HG03521 (cell line): ENCODE measurements at regions not wholly inside any gene's neighbourhood (a gene's known extent, or its start where the extent isn't known, plus 50 kb on each side); places are given as distances from the start of the nearest gene placed in this dataset.
A peak's percentile ranks its signal among the peaks of the same experiment; 100 is the strongest.

Experiments
- ATAC-seq: cut with Tn5 transposase; IDR thresholded peaks from one replicate; pipeline ENCODE4 v1.9.1; 2021; ENCODE audit warnings: mild to moderate bottlenecking, moderate library complexity; ENCODE audit not compliant: unreplicated experiment

- ATAC-seq, result no peak
These were observed 265.1 kb upstream of the PRDM1 start for GRCh38 chr6:105821027-105821426.

DNA sequence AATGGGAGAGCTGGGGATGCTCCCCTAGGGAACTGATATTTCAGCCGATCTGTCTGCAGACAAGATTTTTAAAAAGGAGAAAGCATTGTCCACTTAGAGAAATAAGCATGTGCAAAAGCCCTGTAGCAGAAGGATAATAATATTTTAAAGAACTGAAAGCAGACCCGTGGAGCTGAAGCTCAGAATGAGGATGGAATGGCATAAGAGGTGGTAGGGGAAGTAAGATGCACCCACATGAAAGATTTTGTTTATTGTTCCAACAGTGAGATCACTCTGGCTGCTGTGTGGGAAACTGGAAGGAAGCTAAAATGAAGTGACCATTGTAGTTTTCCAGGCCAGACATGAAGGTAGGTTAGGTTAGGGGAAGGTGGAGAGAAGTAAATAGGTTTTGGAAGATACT, 266.4 kb upstream of the PRDM1 start:
- ATAC-seq, result no peak

- no peak for ATAC-seq
These were observed 267.6 kb upstream of the PRDM1 start for GRCh38 chr6:105818505-105818904.

- ATAC-seq, result no peak
These were observed 268.2 kb upstream of the PRDM1 start for GRCh38 chr6:105817961-105818360.

GRCh38 chr6:105817370-105817769, 268.8 kb upstream of the PRDM1 start:
- ATAC-seq, result no peak

DNA sequence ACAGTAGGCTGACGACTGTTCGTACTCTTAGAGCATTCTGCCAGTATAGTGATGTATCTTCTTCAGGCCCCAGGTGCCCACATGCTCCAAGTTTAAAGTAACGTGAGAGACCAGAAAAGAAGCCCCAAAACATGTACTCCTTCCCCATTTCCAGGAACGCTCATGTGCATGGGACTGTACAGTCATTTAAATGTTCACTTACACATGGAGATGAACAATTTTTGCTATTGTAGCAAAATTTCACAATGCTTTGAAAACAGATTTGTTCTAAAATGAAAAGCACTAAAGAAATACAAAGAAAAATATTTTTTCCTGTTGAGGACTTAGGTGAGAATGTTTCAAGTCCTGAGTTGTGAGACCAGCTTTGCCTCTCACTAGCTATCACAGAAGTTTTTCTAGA, 269.3 kb upstream of the PRDM1 start:
- ATAC-seq, result no peak

- ATAC-seq, result no peak
These were observed 270.2 kb upstream of the PRDM1 start for GRCh38 chr6:105815661-105816555.

- no peak for ATAC-seq
These were observed 271.2 kb upstream of the PRDM1 start for GRCh38 chr6:105814745-105815536.

- ATAC-seq, result no peak
These were observed 275.1 kb upstream of the PRDM1 start for GRCh38 chr6:105810922-105811482.

GRCh38 chr6:105810105-105810921, 275.8 kb upstream of the PRDM1 start:
- peak; percentile 56 for ATAC-seq

- ATAC-seq, result no peak
These were observed 277.6 kb upstream of the PRDM1 start for GRCh38 chr6:105808571-105808970.

GRCh38 chr6:105807905-105808304, 278.2 kb upstream of the PRDM1 start:
- no peak for ATAC-seq

GRCh38 chr6:105806486-105806920, 279.6 kb upstream of the PRDM1 start:
- ATAC-seq, result no peak

- ATAC-seq, result no peak
These were observed 280.6 kb upstream of the PRDM1 start for GRCh38 chr6:105805501-105806023.

DNA sequence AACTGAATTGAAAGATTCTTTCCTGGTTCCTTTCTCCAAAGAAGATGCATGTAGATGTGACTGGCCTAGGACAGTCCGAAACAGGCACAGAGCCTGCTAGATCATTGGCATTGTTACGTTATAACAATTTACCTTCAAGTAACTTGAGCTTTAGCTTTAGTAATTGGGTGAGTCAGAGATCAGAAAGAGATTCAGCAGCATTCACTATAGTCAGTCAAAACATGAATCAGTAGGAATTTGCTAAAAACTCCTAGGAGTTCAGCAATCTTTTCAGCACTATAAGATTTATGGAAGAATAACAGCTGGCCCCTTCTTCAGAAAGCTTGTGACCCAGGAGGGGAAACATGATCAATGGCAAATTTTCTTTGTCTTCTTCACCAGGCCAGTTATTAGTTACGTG, 281.7 kb upstream of the PRDM1 start:
- no peak for ATAC-seq

DNA sequence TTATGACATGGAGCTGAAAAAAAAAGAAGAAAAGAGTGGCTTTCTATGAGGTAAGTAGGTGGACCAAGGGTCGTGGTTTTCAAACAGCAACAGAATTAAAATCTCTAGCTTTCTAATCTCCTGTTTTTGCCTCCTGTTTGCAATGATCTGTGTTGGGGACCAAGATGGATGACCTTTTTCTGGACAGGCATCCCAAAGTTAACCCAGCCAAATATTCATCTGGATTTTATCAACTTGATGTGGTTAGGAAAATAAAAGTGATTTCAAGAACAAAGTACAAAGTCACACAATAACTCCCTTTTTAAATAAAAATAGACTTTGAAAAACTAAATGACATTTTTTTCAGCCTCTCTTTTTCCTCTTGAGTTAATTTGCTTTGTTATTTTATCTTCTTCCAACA, 282.1 kb upstream of the PRDM1 start:
- ATAC-seq, result no peak

DNA sequence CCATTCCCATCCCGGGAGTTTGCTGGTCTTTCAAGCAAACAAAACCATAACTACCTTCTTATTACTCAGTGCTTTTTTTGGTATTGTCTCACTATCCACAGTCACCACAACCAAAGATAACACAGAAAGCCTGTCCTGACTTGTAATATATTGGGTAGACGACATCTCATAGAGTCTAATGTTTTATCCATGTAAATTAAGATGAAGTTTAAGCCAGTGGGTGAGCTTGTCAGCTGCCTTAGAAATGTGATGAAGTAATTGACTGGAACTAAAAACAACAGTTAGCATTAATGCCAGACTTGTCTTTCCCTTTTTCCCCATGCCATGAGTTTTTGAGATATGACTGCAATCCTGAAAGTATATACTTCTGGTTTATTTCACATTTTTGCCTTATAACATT, 282.7 kb upstream of the PRDM1 start:
- no peak for ATAC-seq

DNA sequence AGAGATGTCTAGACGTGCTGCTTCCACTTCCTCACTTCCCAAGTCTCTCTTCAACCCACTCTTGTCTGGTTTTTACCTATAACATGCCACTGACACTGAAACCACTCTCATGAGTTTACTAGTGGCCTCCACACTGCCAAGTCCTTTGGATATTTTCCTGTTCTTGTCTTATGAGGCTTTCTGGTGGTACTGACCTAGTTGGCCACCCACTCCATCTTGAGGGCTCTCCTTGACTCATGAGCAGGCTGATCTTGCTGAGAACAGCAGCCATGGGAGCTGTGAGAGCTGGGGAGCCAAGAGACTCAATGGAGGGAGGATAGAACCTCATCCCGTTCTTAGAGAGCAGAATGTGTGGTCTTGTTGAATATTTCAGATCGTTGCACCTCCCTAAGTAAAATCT, 283.4 kb upstream of the PRDM1 start:
- ATAC-seq, result no peak

- no peak for ATAC-seq
These were observed 285.3 kb upstream of the PRDM1 start for GRCh38 chr6:105800871-105801270.

- ATAC-seq, result no peak
These were observed 285.7 kb upstream of the PRDM1 start for GRCh38 chr6:105800398-105800797.

DNA sequence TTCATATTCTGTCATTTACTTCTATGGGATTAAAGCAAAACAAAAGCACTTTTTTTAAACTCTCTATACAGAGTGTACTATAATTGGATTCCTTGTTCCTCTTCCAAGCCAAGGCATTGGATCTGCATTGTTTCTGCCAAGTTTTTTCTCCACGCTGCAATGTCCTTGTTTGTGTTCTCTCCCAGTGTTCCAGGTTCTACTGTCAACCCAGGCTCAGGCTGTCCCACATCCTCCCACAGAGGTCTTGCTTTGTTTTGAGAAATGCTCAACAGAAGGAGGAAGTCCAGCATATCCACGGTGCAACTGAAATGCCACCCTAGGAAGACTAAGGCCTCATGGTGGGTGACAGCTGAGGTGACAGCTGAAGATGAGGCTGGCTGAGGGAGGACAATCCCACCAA, 287.1 kb upstream of the PRDM1 start:
- no peak for ATAC-seq
